Renal cortex interstitium (tissue), 11 donors: ENCODE measurements at regions not wholly inside any gene's neighbourhood (a gene's known extent, or its start where the extent isn't known, plus 50 kb on each side); places are given as distances from the start of the nearest gene placed in this dataset.

ENCODE experiments used
- DNase-seq, 11 donors: peaks; one replicate each; pipeline ENCODE4 v3.0.0-alpha.2; 2013; ENCODE audit warnings: low read depth in 9 of 11, low spot score in 4 of 11; ENCODE audit errors: extremely low read depth in 1 of 11

DNA sequence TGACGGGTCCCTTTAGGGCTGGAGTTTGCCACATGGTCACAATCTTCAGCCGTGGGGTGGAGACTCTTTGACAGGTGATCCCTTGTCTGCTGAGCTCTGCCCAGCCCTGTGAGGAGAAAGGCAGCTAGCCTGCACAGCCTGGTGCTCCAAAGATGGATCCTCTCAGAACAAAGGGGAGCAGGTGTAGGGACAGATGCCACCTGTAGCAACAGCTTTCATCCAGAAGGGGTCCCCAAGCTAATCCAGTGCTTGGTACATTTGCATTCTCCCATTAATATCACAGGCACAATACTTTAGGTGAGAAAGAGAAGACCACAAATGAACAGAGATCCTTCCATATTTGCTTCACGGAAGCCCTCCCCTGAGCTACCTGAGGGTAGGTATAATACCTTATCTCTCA is 93.2 kb downstream of the CCDC185 start:
- no peak for DNase-seq

DNA sequence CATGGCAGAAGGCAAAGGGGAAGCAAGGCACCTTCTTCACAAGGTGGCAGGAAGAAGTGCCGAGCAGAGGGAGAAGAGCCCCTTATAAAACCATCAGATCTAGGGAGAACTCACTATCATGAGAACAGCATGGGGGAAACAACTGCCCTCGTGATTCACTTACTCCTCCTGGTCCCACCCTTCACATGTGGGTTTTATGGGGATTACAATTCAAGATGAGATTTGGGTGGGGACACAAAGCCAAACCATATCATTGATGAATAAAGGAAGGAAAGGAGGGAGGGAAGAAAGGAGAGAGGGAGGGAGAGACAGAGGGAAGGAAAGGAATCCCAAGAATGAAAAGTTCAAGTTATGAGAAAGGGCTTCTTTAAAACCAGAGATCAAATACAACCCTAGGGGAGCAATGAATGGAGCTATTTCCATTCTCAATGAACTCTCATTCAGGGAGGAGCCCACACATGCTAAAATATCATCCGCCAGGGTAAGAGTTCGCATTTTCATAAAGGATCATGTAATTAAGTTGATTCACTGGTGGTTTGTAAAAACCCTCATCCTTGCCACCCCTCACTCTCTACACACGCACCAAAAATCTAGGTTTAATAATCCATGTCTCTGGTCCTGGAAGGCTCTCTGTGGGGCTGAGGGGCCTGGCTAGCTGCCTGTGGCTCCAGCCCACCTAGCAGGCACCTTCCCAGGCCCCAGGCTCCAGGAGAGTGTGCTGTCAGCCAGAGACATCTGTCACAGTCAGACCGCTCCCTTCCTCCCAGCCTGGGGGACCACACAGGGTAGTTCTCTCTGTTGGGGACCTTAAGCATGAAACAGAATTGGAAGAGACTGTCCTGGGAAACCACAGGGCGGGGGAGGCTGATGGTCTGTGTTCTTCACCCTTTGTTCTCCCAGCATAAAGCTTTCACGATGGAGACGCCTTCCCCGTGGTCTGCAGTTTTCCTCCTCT is 94.0 kb downstream of the CCDC185 start:
- no peak for DNase-seq

DNA sequence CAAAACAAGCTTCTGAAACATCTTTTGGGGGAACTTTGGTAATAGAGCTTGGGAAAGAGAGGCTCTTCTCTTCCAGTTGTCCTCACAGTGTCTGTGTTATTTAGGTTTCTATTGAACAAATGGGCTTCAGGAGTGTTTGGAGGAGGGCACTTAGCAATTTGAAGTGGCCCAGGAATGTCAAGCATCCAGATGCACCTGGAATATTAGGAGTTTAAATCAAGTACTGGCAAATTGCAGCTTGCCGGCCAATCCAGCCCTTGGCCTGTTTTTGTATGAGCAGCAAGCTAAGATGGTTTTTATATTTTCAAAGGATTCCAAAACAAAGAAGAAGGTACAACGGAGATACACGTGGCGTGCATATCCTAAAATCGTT is 94.7 kb downstream of the CCDC185 start:
- no peak for DNase-seq

DNA sequence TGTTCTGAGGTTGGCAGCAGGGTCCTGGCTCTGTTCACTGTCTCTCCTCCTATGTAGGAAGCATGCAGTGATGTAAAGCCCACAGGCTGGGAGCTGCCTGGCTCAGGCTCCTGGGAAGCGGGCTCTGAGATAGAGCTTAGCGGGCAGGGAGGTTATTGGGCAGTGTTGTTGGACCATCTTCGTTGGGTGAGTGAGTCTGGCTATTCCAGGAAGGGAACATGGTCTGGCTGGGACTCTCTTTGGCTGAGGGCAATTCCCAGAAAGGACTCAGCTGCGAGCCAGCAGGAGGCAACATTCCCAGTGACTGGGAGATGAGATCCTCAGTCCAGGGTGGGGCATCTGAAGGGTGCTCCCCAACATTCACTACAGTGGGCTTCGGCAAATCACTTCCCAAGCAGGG is 96.2 kb downstream of the CCDC185 start:
- no peak for DNase-seq

DNA sequence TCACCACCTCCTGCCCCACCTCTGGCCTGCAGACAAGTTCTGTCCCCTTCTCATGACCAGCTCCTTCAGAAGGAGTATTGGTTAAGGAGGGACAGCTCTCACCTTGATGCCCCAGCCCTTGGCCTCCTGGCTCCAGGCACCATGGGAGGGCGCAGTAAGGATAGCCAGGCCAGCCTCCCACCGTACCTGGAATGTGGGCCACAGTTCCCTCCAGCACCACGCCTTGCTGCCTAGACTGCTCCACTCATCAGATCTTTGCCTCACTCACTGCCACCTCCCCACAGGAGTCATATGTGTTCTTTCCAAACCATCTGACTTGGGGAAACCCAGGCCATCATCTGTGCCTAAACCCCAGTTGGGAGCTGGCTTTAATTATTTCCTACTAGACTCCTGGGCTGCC is 97.0 kb downstream of the CCDC185 start:
- no peak for DNase-seq
